DMS 273 (cell line): ENCODE measurements at regions not wholly inside any gene's neighbourhood (a gene's known extent, or its start where the extent isn't known, plus 50 kb on each side); places are given as distances from the start of the nearest gene placed in this dataset.

ENCODE experiments used
- DNase-seq: peaks from one replicate; lab custom pipeline; 2025; ENCODE audit not compliant: unreplicated experiment; lab: John Stamatoyannopoulos, UW

DNA sequence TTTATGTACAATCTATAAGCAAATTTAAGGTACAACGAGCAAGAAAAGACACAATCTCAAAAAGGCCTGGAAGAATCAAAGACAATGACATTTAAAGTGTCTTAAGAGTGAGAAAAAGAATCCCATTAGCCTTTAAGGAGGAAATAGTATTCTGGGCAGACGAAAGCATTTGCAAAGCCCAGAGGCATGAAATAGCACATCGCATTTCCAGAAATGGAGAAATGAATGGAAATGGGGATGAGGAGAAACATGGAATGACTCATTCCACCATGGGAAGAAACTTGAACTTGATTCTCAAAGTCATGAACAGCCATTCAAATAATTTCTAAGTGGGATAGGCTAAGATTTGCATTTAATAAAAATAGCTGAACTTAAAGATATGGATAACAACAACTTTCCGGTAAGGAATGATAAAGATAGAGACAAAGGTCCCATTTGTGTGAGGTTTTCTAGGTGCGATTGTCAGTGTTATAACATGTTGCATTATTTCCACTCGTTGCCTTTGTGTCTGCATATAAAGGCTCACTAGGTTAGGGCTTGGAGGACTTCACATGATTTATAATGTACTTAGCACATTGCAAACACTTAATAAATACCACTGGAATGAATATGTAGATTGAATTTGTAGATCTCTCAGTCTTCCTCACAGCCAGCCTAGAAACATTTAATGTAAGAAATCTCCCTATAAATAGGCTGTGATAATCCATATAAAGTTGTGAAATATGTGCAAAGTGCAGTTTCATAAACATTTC is 310.3 kb upstream of the KLF6 start:
- no peak for DNase-seq

GRCh38 chr10:4094751-4095150 is 309.7 kb upstream of the KLF6 start:
- DNase-seq: no peak

DNA sequence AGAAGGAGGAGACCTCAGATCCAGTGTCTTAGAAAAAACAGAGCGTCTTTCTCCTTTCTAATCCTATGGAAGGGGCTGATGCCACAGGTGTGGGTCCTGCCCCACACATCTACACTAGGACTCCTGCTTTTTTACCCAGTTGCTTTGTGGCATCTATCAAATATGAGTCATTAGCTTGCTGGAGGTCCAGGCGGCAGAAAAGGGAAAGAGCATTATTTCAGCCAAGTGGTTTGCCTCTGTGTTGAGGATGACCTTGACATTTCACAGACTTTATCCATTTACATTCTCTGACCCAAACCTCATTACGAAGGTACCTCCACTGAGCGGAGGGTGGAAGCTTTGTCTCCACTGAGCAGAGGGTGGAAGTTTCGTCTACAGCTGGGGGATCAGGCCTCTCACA is 308.4 kb upstream of the KLF6 start:
- no peak for DNase-seq

DNA sequence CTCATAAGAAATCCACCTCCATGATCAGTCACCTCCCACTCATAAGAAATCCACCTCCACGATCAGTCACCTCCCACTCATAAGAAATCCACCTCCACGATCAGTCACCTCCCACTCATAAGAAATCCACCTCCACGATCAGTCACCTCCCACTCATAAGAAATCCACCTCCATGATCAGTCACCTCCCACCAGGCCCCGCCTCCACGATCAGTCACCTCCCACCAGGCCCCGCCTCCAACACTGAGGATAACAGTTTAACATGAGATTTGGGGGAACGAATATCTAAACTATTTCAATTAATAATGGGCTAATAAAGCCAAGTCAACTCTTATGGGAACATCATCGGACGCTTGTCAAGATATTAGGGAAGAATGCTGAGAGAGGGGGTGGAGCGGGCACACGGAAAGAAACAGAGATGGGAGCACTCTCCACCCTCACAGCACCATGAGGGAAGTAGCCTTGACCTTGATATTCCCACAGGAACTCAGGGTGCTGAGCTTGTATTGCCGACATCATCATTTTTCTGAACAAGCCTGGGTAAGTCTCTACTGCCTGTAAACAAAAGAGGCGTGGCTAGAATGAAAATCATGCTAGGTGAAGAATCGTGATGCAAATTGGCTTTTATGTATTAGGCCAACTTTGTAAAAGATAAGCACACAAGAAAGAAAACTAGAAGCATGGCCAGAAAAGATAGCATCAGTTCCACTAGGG is 303.5 kb upstream of the KLF6 start:
- peak; percentile 0 for DNase-seq

DNA sequence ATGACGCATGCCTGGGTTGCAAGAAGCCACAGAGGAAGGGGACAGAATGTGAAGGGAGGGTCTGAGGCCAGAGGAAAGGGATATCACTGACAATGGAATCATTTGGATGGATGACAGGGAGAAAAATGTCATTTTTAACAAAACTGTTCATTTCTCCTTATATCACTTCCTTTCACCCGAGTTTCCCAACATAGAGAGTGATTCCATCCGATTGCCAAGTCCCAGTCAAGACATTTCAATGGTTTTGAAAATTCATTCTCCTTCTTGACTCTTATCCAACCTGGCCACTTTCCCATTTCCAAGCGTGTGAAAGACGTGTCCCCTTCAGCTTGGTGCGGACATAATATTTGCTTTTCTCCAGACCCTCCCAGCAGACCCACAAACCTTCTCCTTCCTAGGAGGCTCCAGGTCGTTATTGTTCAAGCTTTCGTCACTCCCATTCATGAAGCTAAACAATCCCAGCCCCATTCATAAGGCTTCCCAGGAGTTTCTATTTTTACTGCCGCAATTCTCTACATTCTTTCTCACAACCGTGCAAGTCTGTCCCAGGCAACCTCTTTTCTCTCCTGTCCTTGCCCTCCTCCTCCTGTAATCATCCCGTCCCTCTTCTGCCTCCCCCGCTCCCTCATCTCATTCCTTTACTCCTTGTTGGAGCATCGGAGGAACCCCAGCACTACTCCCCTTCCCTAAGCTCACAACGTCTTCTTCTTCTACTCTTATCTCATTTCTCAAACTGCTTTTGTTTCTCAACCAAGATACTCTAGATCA is 301.3 kb upstream of the KLF6 start:
- DNase-seq: no peak

DNA sequence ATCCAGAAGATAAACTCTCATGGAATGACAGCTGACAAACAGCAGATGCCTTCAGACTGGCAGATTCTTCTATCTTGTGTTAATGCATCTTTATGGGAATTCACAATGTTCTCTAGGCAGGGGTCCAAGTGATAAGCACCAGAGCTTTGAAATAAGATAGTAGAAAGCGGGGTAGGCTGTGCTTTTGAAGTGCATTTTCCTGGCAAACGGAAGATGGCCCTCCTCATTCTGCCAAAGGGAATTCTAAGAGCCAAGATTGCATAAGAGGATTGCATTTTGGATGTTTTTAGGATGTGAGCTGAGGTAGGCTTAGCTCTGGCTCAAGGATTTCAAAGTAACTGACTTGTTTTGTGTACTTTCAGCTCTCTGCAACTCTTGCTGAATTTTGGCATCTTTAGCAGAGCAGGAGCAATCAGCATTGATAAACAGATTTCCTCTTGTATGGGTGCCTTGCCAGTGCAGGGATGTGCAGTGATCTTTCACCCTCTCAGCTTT is 298.5 kb upstream of the KLF6 start:
- no peak for DNase-seq

- no peak for DNase-seq
These were observed 297.9 kb upstream of the KLF6 start for GRCh38 chr10:4082861-4083260.

- no peak for DNase-seq
These were observed 296.7 kb upstream of the KLF6 start for GRCh38 chr10:4081685-4082111.

- no peak for DNase-seq
These were observed 295.3 kb upstream of the KLF6 start for GRCh38 chr10:4080225-4080805.

DNA sequence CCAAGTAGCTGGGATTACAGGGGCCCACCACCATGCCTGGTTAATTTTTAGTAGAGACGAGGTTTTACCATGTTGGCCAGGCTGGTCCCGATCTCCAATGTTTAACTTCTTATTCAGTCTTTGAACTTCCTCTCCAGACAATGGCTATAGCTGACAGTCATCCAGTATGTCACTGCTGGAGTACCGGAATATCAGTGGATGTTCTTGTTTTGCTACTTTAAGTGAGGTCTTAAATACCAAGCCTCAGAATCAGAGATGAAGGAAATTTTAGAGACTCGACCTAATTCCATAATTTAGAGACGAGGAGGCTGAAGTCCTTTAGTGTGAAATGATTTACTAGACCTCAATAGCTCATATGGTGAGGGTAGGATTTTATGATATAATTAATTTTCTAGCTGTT is 294.8 kb upstream of the KLF6 start:
- DNase-seq: no peak

- DNase-seq: no peak
These were observed 292.8 kb upstream of the KLF6 start for GRCh38 chr10:4077804-4078203.

DNA sequence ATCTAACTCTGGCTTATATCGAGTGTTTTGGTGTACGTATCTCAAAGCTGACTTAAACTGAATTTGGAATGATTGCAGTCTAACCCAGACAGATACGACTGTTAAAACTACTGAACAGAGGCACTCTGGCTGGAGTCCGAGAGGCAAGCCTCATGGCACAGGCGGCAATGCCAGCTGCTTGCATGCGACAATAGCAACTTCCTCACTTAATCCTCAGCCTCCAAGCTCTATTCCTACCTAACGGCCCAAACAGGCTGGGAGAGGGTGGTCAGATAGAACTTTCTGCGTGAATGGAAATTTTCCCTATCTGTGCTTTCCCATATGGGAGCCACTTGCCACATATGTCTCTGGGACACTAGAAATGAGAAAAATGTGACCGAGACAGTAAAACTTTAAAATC is 292.0 kb upstream of the KLF6 start:
- no peak for DNase-seq

GRCh38 chr10:4075443-4075842 is 290.4 kb upstream of the KLF6 start:
- no peak for DNase-seq

DNA sequence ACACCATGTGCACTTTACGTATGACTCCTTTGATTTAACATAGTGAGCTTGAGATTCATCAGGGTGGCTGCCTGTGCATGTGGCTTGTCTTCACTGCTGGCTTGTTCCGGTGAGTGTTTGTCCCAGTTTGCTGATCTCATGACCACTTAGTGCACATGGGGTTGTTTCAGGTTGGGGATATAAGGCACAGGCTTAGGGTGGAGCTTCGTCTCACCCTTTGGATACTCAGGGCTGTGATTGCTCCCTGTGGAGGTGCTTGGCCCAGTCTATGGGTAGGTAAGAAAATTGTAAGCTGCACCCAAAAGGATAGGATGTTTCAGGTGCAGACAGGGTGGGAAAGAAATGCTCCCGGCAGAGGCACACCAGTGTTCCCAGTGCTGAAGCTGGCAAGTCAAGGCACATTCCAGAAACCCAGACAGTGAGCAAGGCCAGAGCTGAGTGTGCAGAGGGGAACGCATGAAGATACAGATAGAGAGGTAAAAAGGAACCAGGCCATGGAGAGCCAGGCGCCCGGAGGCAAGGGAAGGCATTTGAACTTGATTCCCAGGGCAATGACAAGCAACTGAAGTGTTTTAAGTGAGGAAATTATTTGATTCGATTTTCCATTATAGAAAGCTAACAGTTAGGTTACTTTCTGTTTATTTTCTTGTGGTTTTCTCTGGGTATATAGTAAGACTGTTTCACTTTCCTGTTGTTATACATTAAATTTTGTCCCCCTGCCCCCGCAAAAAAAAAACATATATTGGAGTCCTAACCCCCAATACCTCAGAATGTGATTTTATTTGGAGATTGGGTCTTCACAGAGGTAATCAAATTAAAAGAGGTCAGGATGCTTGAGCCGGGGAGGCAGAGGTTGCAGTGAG is 289.8 kb upstream of the KLF6 start:
- DNase-seq: no peak

DNA sequence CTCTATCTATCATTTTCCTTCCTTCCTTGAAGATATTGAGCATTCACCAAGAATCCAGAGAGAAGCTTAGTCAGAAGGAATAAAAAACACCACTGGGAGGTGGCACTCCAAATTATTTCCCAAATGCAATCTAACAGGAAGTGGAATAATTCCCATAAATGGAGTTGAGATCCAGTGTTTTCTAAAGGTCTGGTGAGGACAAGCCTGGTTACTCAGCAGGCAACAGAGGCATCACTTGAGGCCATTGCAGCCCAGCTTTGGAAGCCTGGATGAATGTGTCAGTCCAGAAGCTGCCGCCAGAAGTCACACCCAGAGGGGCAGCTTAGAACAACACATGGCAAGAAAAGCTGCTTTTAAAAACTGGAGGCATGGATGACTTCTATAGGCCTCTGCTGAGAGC is 288.9 kb upstream of the KLF6 start:
- no peak for DNase-seq

GRCh38 chr10:4070921-4071660 is 286.1 kb upstream of the KLF6 start:
- DNase-seq: no peak

DNA sequence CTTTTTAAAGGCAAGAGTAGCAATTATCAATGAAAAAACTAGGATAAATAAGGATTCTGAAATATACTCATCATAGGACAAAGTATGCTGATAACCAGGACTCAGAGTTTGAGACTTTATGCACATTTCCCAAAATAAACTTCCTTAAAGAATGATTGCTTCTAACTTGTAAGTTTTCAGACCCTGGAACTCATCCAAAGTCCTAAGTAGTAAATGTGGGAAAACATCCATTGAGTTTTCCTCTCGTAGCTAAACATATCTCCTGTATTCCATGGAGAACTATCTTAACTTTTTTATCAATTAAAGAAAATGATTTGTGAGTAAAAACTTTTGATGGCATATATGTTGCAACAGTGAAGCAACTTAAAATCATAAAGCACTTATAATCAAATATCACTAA is 285.2 kb upstream of the KLF6 start:
- DNase-seq: no peak

- no peak for DNase-seq
These were observed 284.5 kb upstream of the KLF6 start for GRCh38 chr10:4069491-4069890.

DNA sequence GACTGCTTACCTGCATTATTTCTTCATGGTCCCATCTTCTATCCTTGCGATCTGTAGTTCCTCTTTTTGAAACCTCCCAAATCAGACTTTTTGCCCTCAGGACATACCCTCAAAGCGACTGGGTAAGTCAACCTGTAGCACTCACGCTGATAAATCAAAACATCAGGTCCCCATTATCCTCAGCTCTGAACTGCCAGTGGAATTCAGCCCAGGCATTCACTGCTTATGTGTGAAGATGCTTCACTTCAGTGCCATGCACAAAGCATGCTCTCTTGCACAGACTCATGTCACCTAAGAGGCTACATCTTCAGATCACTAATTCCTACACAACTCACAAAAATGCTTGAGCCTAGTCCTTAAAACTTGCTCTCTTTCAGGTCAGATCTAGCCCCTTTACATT is 283.6 kb upstream of the KLF6 start:
- no peak for DNase-seq
